GM23338 (cell line): ENCODE measurements at regions not wholly inside any gene's neighbourhood (a gene's known extent, or its start where the extent isn't known, plus 50 kb on each side); places are given as distances from the start of the nearest gene placed in this dataset.

ENCODE experiments used
- ATAC-seq: fragments of 200-7000 bp; cut with Tn5 transposase; 3 replicates; pipeline ENCODE4 v1.9.1; 2020
- DNase-seq: peaks from one replicate; pipeline ENCODE4 v3.0.0-alpha.2; 2015; ENCODE audit warnings: low spot score
- H2AFZ ChIP-seq: fragments of 200-600 bp; sonication (generic); 2 replicates; pipeline ENCODE4 v1.8.0; 2016; ENCODE audit warnings: antibody characterized with exemption, mild to moderate bottlenecking, moderate library complexity
- H3F3A ChIP-seq: fragments of 200-600 bp; sonication (generic); replicated peaks from 2 replicates; pipeline ENCODE4 v1.8.0; 2017; ENCODE audit warnings: antibody characterized with exemption, mixed run types, low read depth
- H3K27ac ChIP-seq: fragments of 200-600 bp; sonication (generic); 2 replicates; pipeline ENCODE4 v1.6.1; 2016; ENCODE audit warnings: low read depth
- H3K27me3 ChIP-seq: fragments of 200-600 bp; sonication (generic); 2 replicates; pipeline ENCODE4 v1.8.0; 2016; ENCODE audit warnings: mild to moderate bottlenecking, mixed run types, moderate library complexity; ENCODE audit not compliant: insufficient read depth
- H3K36me3 ChIP-seq: fragments of 200-600 bp; sonication (generic); 2 replicates; pipeline ENCODE4 v1.8.0; 2016; ENCODE audit warnings: mild to moderate bottlenecking; ENCODE audit not compliant: insufficient read depth
- H3K4me1 ChIP-seq: fragments of 200-600 bp; sonication (generic); 2 replicates; pipeline ENCODE4 v1.8.0; 2016; ENCODE audit warnings: mild to moderate bottlenecking, moderate library complexity; ENCODE audit not compliant: insufficient read depth
- H3K4me2 ChIP-seq: fragments of 200-600 bp; sonication (generic); 2 replicates; pipeline ENCODE4 v1.7.1; 2017; ENCODE audit warnings: mixed run types
- H3K4me3 ChIP-seq: fragments of 200-600 bp; sonication (generic); 2 replicates; pipeline ENCODE4 v1.6.1; 2016; ENCODE audit warnings: mixed run types
- H3K79me2 ChIP-seq: fragments of 200-600 bp; sonication (generic); replicated peaks from 2 replicates; pipeline ENCODE4 v1.8.0; 2017; ENCODE audit warnings: mild to moderate bottlenecking; ENCODE audit not compliant: insufficient read depth
- H3K9me2 ChIP-seq: fragments of 200-600 bp; sonication (generic); 2 replicates; pipeline ENCODE4 v1.8.0; 2017; ENCODE audit not compliant: insufficient read depth
- H4K20me1 ChIP-seq: fragments of 200-600 bp; sonication (generic); replicated peaks from 2 replicates; pipeline ENCODE4 v1.8.0; 2017; ENCODE audit warnings: mild to moderate bottlenecking; ENCODE audit not compliant: insufficient read depth
- H3K27ac Mint-ChIP-seq: 2 replicates; pipeline ENCODE4 v1.8.0; 2020; ENCODE audit warnings: inconsistent platforms, mild to moderate bottlenecking, moderate library complexity, mixed read lengths
- H3K27me3 Mint-ChIP-seq: 3 replicates; pipeline ENCODE4 v1.8.0; 2022; ENCODE audit warnings: low read depth, mild to moderate bottlenecking, moderate library complexity, mixed read lengths, inconsistent platforms; ENCODE audit not compliant: insufficient read depth, poor library complexity
- H3K36me3 Mint-ChIP-seq: 3 replicates; pipeline ENCODE4 v1.8.0; 2021; ENCODE audit warnings: low read depth, mild to moderate bottlenecking, inconsistent platforms, moderate library complexity, mixed read lengths
- H3K4me1 Mint-ChIP-seq: 3 replicates; pipeline ENCODE4 v1.8.0; 2020; ENCODE audit warnings: mild to moderate bottlenecking, inconsistent platforms, mixed read lengths
- H3K4me3 Mint-ChIP-seq: 3 replicates; pipeline ENCODE4 v1.8.0; 2021; ENCODE audit warnings: moderate library complexity, mild to moderate bottlenecking, inconsistent platforms, mixed read lengths
- H3K9me3 Mint-ChIP-seq: 3 replicates; pipeline ENCODE4 v1.8.0; 2020; ENCODE audit warnings: moderate library complexity, mild to moderate bottlenecking, inconsistent platforms, mixed read lengths
- CREB1 ChIP-seq: fragments of 250-450 bp; sonication (Bioruptor Pico); IDR thresholded peaks from 2 replicates; pipeline ENCODE4 v1.5.0; 2020; ENCODE audit warnings: low read depth, mild to moderate bottlenecking, moderate library complexity
- CTCF ChIP-seq, 2 experiments: fragments of 200-600 bp in 1 of 2; sonication (generic) in 1 of 2; conservative IDR thresholded peaks; 2 replicates each; pipeline versions ENCODE4 v1.5.1 to v1.6.1; 2016 to 2017; ENCODE audit warnings: antibody characterized with exemption in 2 of 2, low read depth in 2 of 2, mild to moderate bottlenecking in 2 of 2, moderate library complexity in 1 of 2
- ETS1 ChIP-seq: IDR thresholded peaks from 2 replicates; pipeline ENCODE4 v1.6.1; 2016; ENCODE audit warnings: antibody characterized with exemption
- EZH2phosphoT487 ChIP-seq: fragments of 200-600 bp; sonication (generic); IDR thresholded peaks from one replicate; pipeline ENCODE4 v1.8.1; 2018; ENCODE audit warnings: antibody characterized with exemption; ENCODE audit not compliant: unreplicated experiment
- JUNB ChIP-seq: IDR thresholded peaks from one replicate; pipeline ENCODE4 v1.6.1; 2016; ENCODE audit warnings: antibody characterized with exemption; ENCODE audit not compliant: unreplicated experiment
- NANOG ChIP-seq: IDR thresholded peaks from 2 replicates; pipeline ENCODE4 v1.6.1; 2016; ENCODE audit warnings: antibody characterized with exemption, borderline replicate concordance
- POLR2AphosphoS5 ChIP-seq: IDR thresholded peaks from 2 replicates; pipeline ENCODE4 v1.6.1; 2016; ENCODE audit warnings: antibody characterized with exemption, low read depth
- STAT1 ChIP-seq: IDR thresholded peaks from one replicate; pipeline ENCODE4 v1.6.1; 2016; ENCODE audit warnings: antibody characterized with exemption; ENCODE audit not compliant: unreplicated experiment
- ZNF462 ChIP-seq: fragments of 250-450 bp; sonication (Bioruptor Pico); IDR thresholded peaks from 2 replicates; pipeline ENCODE4 v1.5.0; 2020; ENCODE audit warnings: mild to moderate bottlenecking, moderate library complexity

- Mint-ChIP-seq H3K4me1 (peaks cover 45% of the 10 kb centered on the region), H3K9me3 (no peaks in the 10 kb centered on the region), H3K36me3 (no peaks in the 10 kb centered on the region), H3K27me3 (peaks cover 9% of the 10 kb centered on the region), H3K4me3 (no peak overlapping the region), H3K27ac (no peak overlapping the region)
- ATAC-seq (no peak), DNase-seq (no peak)
- TF ChIP-seq POLR2AphosphoS5 (no peak), CTCF (conservative IDR thresholded peaks at IDR 0.05; ENCODE audit: low read depth in 2 of 2) (no peak)
- Histone ChIP-seq H3K9me2 (no peaks in the 10 kb centered on the region), H2AFZ (peak overlapping the region; percentile 81), H3K27ac (peak overlapping the region; percentile 7), H3K4me2 (peak overlapping the region; percentile 21; the same call in 1 of the 2 replicates), H3F3A (no peaks in the 10 kb centered on the region; the same call in 1 of the 2 replicates), H3K36me3 (no peaks in the 10 kb centered on the region), H3K27me3 (no peaks in the 10 kb centered on the region), H4K20me1 (no peaks in the 10 kb centered on the region), H3K4me3 (no peak overlapping the region), H3K79me2 (no peaks in the 10 kb centered on the region), H3K4me1 (peaks cover 42% of the 10 kb centered on the region)
Observed at GRCh38 chr6:3904518-3904917, 55.3 kb downstream of the FAM50B start.

- Mint-ChIP-seq H3K27ac (no peak overlapping the region), H3K9me3 (no peaks in the 10 kb centered on the region), H3K27me3 (peaks cover 8% of the 10 kb centered on the region), H3K36me3 (no peaks in the 10 kb centered on the region), H3K4me3 (no peak overlapping the region; the same call in 2 of the 3 replicates), H3K4me1 (peaks cover 50% of the 10 kb centered on the region)
- H3K9me2 ChIP-seq, result no peaks in the 10 kb centered on the region
- H3K4me1 ChIP-seq, result peaks cover 42% of the 10 kb centered on the region
- no peaks in the 10 kb centered on the region for H4K20me1 ChIP-seq
- H3F3A ChIP-seq, result no peaks in the 10 kb centered on the region; the same call in 1 of the 2 replicates
- peak overlapping the region; percentile 77 for H2AFZ ChIP-seq
- no peaks in the 10 kb centered on the region for H3K36me3 ChIP-seq
- no peak overlapping the region for H3K4me3 ChIP-seq
- ATAC-seq, result peak; percentile 71
- H3K27me3 ChIP-seq, result no peaks in the 10 kb centered on the region
- H3K27ac ChIP-seq, result no peak overlapping the region
- H3K4me2 ChIP-seq, result peak overlapping the region; percentile 27
- no peaks in the 10 kb centered on the region for H3K79me2 ChIP-seq
- peak; percentile 67 for DNase-seq
- TF ChIP-seq STAT1 (no peak), JUNB (no peak), NANOG (no peak), CTCF (conservative IDR thresholded peaks at IDR 0.05; ENCODE audit: low read depth in 2 of 2) (no peak), EZH2phosphoT487 (no peak), CREB1 (CRISPR knock-in tag) (no peak), POLR2AphosphoS5 (no peak), ZNF462 (no peak), ETS1 (no peak; the same call in 1 of the 2 replicates)
Observed at GRCh38 chr6:3905945-3906845, 57.0 kb downstream of the FAM50B start.
